Mesenchymal stem cell (in vitro differentiated cells and primary cell): ENCODE measurements at regions not wholly inside any gene's neighbourhood (a gene's known extent, or its start where the extent isn't known, plus 50 kb on each side); places are given as distances from the start of the nearest gene placed in this dataset.

ENCODE experiments used
- DNase-seq: peaks from one replicate; pipeline ENCODE4 v3.0.0-alpha.2; 2013
- H2AFZ ChIP-seq: one replicate; pipeline ENCODE4 v1.6.1; 2013; ENCODE audit warnings: low read depth, mild to moderate bottlenecking, control low read depth, inconsistent platforms, low read length, moderate library complexity
- H2AK5ac ChIP-seq: 2 replicates; pipeline ENCODE4 v1.6.1; 2013; ENCODE audit warnings: low read length, moderate library complexity, mild to moderate bottlenecking, inconsistent platforms; ENCODE audit not compliant: severe bottlenecking
- H2BK120ac ChIP-seq: one replicate; pipeline ENCODE4 v1.6.1; 2013; ENCODE audit warnings: low read depth, mild to moderate bottlenecking, inconsistent platforms, low read length, moderate library complexity
- H2BK12ac ChIP-seq, 2 experiments: one replicate each; pipeline ENCODE4 v1.6.1; 2013; ENCODE audit warnings: inconsistent platforms in 2 of 2, low read length in 2 of 2, mild to moderate bottlenecking in 2 of 2, moderate library complexity in 2 of 2, control low read depth in 1 of 2
- H2BK15ac ChIP-seq: one replicate; pipeline ENCODE4 v1.6.1; 2013; ENCODE audit warnings: mild to moderate bottlenecking, low read depth, inconsistent platforms; ENCODE audit not compliant: poor library complexity, severe bottlenecking
- H2BK5ac ChIP-seq: 2 replicates; pipeline ENCODE4 v1.6.1; 2013; ENCODE audit warnings: low read depth, mild to moderate bottlenecking, low read length, control low read depth, inconsistent platforms; ENCODE audit not compliant: poor library complexity, severe bottlenecking
- H3K14ac ChIP-seq, 2 experiments: one replicate each; pipeline ENCODE4 v1.6.1; 2013; ENCODE audit warnings: inconsistent platforms in 2 of 2, low read length in 2 of 2, control low read depth in 1 of 2, mild to moderate bottlenecking in 1 of 2, moderate library complexity in 1 of 2
- H3K18ac ChIP-seq, 2 experiments: one replicate each; pipeline ENCODE4 v1.6.1; 2013; ENCODE audit warnings: inconsistent platforms in 2 of 2, low read length in 2 of 2, control low read depth in 1 of 2, low read depth in 1 of 2, mild to moderate bottlenecking in 1 of 2
- H3K23ac ChIP-seq, 2 experiments: one replicate each; pipeline ENCODE4 v1.6.1; 2013; ENCODE audit warnings: inconsistent platforms in 2 of 2, low read length in 2 of 2, mild to moderate bottlenecking in 2 of 2, moderate library complexity in 2 of 2, control low read depth in 1 of 2
- H3K27ac ChIP-seq: 2 replicates; pipeline ENCODE4 v1.5.1; 2013; ENCODE audit warnings: mild to moderate bottlenecking, moderate library complexity, low read length, control low read depth, inconsistent platforms; ENCODE audit not compliant: poor library complexity, severe bottlenecking
- H3K27me3 ChIP-seq, 2 experiments: 2 replicates each; pipeline versions ENCODE4 v1.6.1 to v1.7.0; 2013; ENCODE audit warnings: low read length in 2 of 2, mild to moderate bottlenecking in 2 of 2, moderate library complexity in 2 of 2, control low read depth in 1 of 2, inconsistent platforms in 1 of 2; ENCODE audit not compliant: control insufficient read depth in 1 of 2, insufficient read depth in 1 of 2
- H3K36me3 ChIP-seq, 2 experiments: 2 replicates each; pipeline versions ENCODE4 v1.6.1 to v1.7.0; 2013; ENCODE audit warnings: low read length in 2 of 2, control low read depth in 1 of 2, inconsistent platforms in 1 of 2, low read depth in 1 of 2, mild to moderate bottlenecking in 1 of 2; ENCODE audit not compliant: insufficient read depth in 2 of 2, control insufficient read depth in 1 of 2
- H3K4ac ChIP-seq, 2 experiments: one replicate each; pipeline ENCODE4 v1.6.1; 2013; ENCODE audit warnings: inconsistent platforms in 2 of 2, low read length in 2 of 2, mild to moderate bottlenecking in 2 of 2, moderate library complexity in 2 of 2, control low read depth in 1 of 2, low read depth in 1 of 2
- H3K4me1 ChIP-seq: 2 replicates; pipeline ENCODE4 v1.6.1; 2013; ENCODE audit warnings: low read depth, low read length, control low read depth; ENCODE audit not compliant: control insufficient read depth, insufficient read depth
- H3K4me2 ChIP-seq: 2 replicates; pipeline ENCODE4 v1.6.1; 2013; ENCODE audit warnings: low read length, mild to moderate bottlenecking, inconsistent platforms; ENCODE audit not compliant: poor library complexity, severe bottlenecking
- H3K4me3 ChIP-seq, 2 experiments: 2 replicates each; pipeline versions ENCODE4 v1.5.1 to v1.7.0; 2013; ENCODE audit warnings: low read length in 2 of 2, mild to moderate bottlenecking in 2 of 2, control low read depth in 1 of 2, low read depth in 1 of 2; ENCODE audit not compliant: insufficient read depth in 1 of 2
- H3K79me1 ChIP-seq: replicated peaks from 2 replicates; pipeline ENCODE4 v1.6.1; 2013; ENCODE audit warnings: mild to moderate bottlenecking, control low read depth, low read length, inconsistent platforms; ENCODE audit not compliant: poor library complexity, severe bottlenecking
- H3K9ac ChIP-seq: 2 replicates; pipeline ENCODE4 v1.7.0; 2013; ENCODE audit warnings: mild to moderate bottlenecking, low read length, moderate library complexity
- H3K9me3 ChIP-seq: 2 replicates; pipeline ENCODE4 v1.7.0; 2013; ENCODE audit warnings: mild to moderate bottlenecking, low read length; ENCODE audit not compliant: control insufficient read depth
- H4K8ac ChIP-seq: one replicate; pipeline ENCODE4 v1.6.1; 2013; ENCODE audit warnings: inconsistent platforms, mild to moderate bottlenecking, low read length, moderate library complexity
- H4K91ac ChIP-seq: one replicate; pipeline ENCODE4 v1.6.1; 2013; ENCODE audit warnings: mild to moderate bottlenecking, low read length, inconsistent platforms
- WGBS: methylation state at CpG from one replicate; pipeline ENCODE4 v1.1.7; 2013; ENCODE audit warnings: mixed read lengths; 5-methylcytosine and 5-hydroxymethylcytosine counted together

DNA sequence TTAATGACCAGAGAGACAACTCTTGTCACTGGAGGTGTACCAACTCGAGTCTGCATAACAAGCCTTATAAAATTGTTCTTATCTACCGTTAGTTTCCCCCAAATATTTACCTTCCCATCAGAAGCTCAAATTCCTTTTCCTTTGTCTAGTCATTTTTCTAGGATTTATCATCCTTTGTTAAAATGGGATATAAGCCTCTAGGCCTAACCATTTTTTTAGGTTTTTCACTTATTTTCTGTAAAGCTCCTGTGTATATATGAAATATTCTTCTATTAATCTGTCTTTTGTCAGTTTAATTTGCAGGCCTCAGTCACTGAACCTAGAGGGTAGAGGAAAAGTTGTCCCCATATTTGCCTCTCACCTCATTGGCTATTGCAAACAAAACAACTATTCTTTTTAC is 99.6 kb upstream of the TNFAIP3 start:
- Histone ChIP-seq H2BK120ac (no peak overlapping the region), H3K23ac (no peak overlapping the region), H3K9me3 (no peaks in the 10 kb centered on the region), H3K4me3 (no peak overlapping the region), H3K4ac (no peak overlapping the region), H3K18ac (no peak overlapping the region), H3K9ac (no peak overlapping the region), H4K91ac (no peak overlapping the region), H2BK15ac (no peak overlapping the region), H3K27me3 (no peaks in the 10 kb centered on the region), H3K4me2 (no peak overlapping the region), H4K8ac (no peak overlapping the region), H3K14ac (no peak overlapping the region), H2AFZ (no peak overlapping the region), H2AK5ac (no peak overlapping the region), H3K27ac (no peak overlapping the region), H3K36me3 (no peaks in the 10 kb centered on the region), H3K4me1 (no peaks in the 10 kb centered on the region), H2BK5ac (no peak overlapping the region), H2BK12ac (no peak overlapping the region), H3K79me1 (no peaks in the 10 kb centered on the region)
- WGBS, result 58% methylated on average over 2 of the region's 2 CpGs
- no peak for DNase-seq

DNA sequence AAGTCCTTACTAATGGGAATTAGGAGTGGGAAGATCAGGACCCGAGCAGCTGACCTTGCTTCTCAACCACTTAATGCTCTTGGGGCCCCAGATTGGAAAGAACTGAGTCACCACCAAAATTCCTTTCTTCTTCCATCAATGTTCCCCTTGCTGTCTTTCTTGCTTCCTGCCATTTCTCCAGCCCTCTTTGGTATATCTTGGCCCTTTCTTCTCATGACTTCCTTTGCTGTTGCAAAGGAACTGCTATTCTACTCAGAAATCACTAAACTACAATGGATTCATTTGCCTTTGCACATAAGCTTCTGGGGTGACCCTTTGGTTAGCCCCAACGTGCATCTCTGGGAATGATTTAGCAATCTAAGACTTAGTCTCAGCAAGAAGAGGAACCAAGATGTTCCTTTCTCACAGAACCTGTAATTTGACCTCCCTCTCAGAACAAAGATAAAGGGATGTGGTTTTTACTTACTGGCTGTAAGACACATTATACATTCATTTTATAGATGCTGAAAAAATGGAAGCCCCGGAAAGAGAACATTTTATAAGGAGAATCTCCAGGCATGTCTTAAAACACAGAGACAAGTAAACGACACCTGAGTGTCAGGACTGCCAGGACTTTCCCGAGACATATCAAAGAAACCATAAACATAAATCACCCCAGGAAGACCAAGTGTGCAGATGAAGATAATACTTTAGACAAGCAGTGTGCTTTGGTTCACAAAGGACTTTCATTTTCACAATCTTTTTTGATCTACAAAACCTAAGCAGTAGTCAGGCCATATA is 99.0 kb upstream of the TNFAIP3 start:
- H3K14ac ChIP-seq, result no peak overlapping the region
- H2BK15ac ChIP-seq, result no peak overlapping the region
- H2BK5ac ChIP-seq, result no peak overlapping the region
- H3K18ac ChIP-seq, result no peak overlapping the region
- H3K4ac ChIP-seq, result no peak overlapping the region
- no peak overlapping the region for H3K4me2 ChIP-seq
- H2AFZ ChIP-seq, result no peak overlapping the region
- no peaks in the 10 kb centered on the region for H3K79me1 ChIP-seq
- no peak overlapping the region for H4K91ac ChIP-seq
- H2BK120ac ChIP-seq, result no peak overlapping the region
- no peak overlapping the region for H3K9ac ChIP-seq
- H3K23ac ChIP-seq, result no peak overlapping the region
- no peak overlapping the region for H3K27ac ChIP-seq
- H3K36me3 ChIP-seq, result no peaks in the 10 kb centered on the region
- no peak overlapping the region for H2BK12ac ChIP-seq
- WGBS, result 46% methylated on average over 4 of the region's 5 CpGs
- no peak overlapping the region for H2AK5ac ChIP-seq
- no peak overlapping the region for H4K8ac ChIP-seq
- no peaks in the 10 kb centered on the region for H3K4me1 ChIP-seq
- H3K9me3 ChIP-seq, result no peaks in the 10 kb centered on the region
- H3K4me3 ChIP-seq, result no peak overlapping the region
- DNase-seq, result peak; percentile 84
- H3K27me3 ChIP-seq, result no peaks in the 10 kb centered on the region

DNA sequence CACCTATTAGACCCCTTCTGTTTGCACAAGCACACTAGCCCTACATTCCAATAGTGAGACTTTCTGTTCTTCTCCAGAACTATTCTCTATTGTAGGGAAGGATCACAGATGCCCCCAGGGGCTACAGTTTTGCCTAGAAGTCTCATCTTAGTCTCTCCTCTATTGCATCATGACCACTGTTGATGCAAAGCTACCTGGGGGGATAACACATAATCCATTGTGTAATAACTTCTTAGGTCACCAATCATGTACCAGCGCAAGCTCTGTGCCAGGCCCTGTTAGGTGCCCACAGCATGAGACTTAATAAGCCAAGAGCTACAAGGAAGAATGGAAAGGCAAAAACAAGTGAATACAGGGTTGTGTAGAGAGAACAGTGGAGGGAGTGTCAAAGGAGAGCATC is 98.1 kb upstream of the TNFAIP3 start:
- Histone ChIP-seq H3K4me2 (no peak overlapping the region), H2AK5ac (no peak overlapping the region), H3K27me3 (no peaks in the 10 kb centered on the region)

DNA sequence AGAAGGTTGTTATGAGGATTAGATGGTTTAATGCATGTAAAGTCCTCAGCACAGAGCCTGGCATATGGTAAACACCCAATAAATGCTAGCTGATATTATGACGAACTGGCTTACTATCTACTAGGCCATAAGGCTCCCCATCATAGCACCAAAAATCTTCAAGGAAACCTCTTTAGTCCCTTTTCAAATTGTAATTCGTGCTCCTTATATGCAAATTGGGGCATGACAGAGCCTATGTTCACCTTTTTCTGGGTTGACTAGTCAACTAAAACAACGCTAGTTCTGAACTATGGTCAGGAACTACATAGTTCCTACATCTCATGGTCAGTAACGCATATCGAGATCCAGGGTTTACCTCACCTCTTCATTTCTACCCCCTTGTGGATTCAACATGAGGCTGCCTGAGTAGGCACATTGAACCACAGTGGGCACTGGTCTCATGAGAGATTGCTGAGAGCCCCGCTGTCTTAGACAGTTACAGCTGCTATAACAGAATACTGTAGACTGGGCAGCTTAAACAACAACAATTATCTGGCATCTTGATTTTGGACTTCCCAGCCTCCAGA is 97.2 kb upstream of the TNFAIP3 start:
- no peak overlapping the region for H2BK5ac ChIP-seq
- H3K36me3 ChIP-seq, result no peaks in the 10 kb centered on the region
- no peak overlapping the region for H3K18ac ChIP-seq
- no peak overlapping the region for H4K8ac ChIP-seq
- no peak overlapping the region for H2AFZ ChIP-seq
- H3K79me1 ChIP-seq, result no peaks in the 10 kb centered on the region
- H3K27me3 ChIP-seq, result no peaks in the 10 kb centered on the region
- no peak overlapping the region for H3K4me3 ChIP-seq
- H2AK5ac ChIP-seq, result no peak overlapping the region
- no peak for DNase-seq
- no peak overlapping the region for H4K91ac ChIP-seq
- no peaks in the 10 kb centered on the region for H3K9me3 ChIP-seq
- no peak overlapping the region for H3K4ac ChIP-seq
- H2BK12ac ChIP-seq, result peak overlapping the region; percentile 30 to 64
- no peak overlapping the region for H2BK120ac ChIP-seq
- H3K4me1 ChIP-seq, result no peaks in the 10 kb centered on the region
- H3K23ac ChIP-seq, result no peak overlapping the region
- no peak overlapping the region for H3K14ac ChIP-seq
- H3K4me2 ChIP-seq, result no peak overlapping the region
- WGBS, result 93% methylated on average over 6 of the region's 6 CpGs
- H2BK15ac ChIP-seq, result no peak overlapping the region
- H3K27ac ChIP-seq, result no peak overlapping the region
- no peak overlapping the region for H3K9ac ChIP-seq

More for the DNA sequence above, 98.1 kb upstream of the TNFAIP3 start:
- H2BK5ac ChIP-seq, result no peak overlapping the region
- no peak overlapping the region for H4K91ac ChIP-seq
- H3K36me3 ChIP-seq, result no peaks in the 10 kb centered on the region
- H3K4me3 ChIP-seq, result no peak overlapping the region
- H3K4ac ChIP-seq, result no peak overlapping the region
- H3K23ac ChIP-seq, result no peak overlapping the region
- H3K14ac ChIP-seq, result no peak overlapping the region
- H2AFZ ChIP-seq, result no peak overlapping the region
- DNase-seq, result no peak
- no peak overlapping the region for H2BK15ac ChIP-seq
- H3K9ac ChIP-seq, result no peak overlapping the region
- WGBS, result 100% methylated on average over 1 of the region's 1 CpG
- no peak overlapping the region for H4K8ac ChIP-seq
- no peaks in the 10 kb centered on the region for H3K9me3 ChIP-seq
- H3K27ac ChIP-seq, result no peak overlapping the region
- H3K18ac ChIP-seq, result peak overlapping the region; percentile 18 to 48
- no peaks in the 10 kb centered on the region for H3K4me1 ChIP-seq
- no peaks in the 10 kb centered on the region for H3K79me1 ChIP-seq
- no peak overlapping the region for H2BK120ac ChIP-seq
- H2BK12ac ChIP-seq, result peak overlapping the region in 1 of 2 experiments; percentile 84
